Urinary bladder (tissue), 3 donors: ENCODE measurements at regions not wholly inside any gene's neighbourhood (a gene's known extent, or its start where the extent isn't known, plus 50 kb on each side); places are given as distances from the start of the nearest gene placed in this dataset.
"Not testable (repeated sequence)": the region's sequence is repeated elsewhere in the genome, so short reads cannot be mapped to it uniquely, and the experiment has no call there.

Experiments
- DNase-seq: peaks from one replicate; pipeline ENCODE4 v3.0.0-alpha.2; 2015; ENCODE audit errors: extremely low spot score
- H3K27ac ChIP-seq: one replicate; pipeline ENCODE4 v1.5.1; 2013; ENCODE audit warnings: low read depth, mild to moderate bottlenecking, moderate library complexity
- H3K36me3 ChIP-seq: one replicate; pipeline ENCODE4 v1.6.1; 2013; ENCODE audit warnings: mild to moderate bottlenecking, moderate library complexity; ENCODE audit not compliant: insufficient read depth
- H3K4me1 ChIP-seq: one replicate; pipeline ENCODE4 v1.6.1; 2013; ENCODE audit warnings: mild to moderate bottlenecking, moderate library complexity; ENCODE audit not compliant: insufficient read depth
- H3K4me3 ChIP-seq: one replicate; pipeline ENCODE4 v1.5.1; 2013; ENCODE audit warnings: low read depth, low read length
- WGBS: extraction: QIAGEN DNeasy Blood & Tissue Kit; methylation state at CpG from one replicate; pipeline ENCODE4 v1.1.7; 2013; 5-methylcytosine and 5-hydroxymethylcytosine counted together
- donor health status: healthy with polysubstance abuse.
- donor health status: healthy.

GRCh38 chr9:71446473-71447411 is 321.6 kb downstream of the CEMIP2 start:
- no peak overlapping the region for H3K27ac ChIP-seq
- H3K36me3 ChIP-seq: no peaks in the 10 kb centered on the region
- H3K4me3 ChIP-seq: peak overlapping the region; percentile 35
- WGBS: 1% methylated on average over 73 of the region's 73 CpGs
- H3K4me1 ChIP-seq: no peaks in the 10 kb centered on the region
- peak; percentile 75 for DNase-seq

- H3K4me3 ChIP-seq: no peak overlapping the region
- H3K36me3 ChIP-seq: no peaks in the 10 kb centered on the region
- 34% methylated on average over 14 of the region's 14 CpGs for WGBS
- no peaks in the 10 kb centered on the region for H3K4me1 ChIP-seq
- H3K27ac ChIP-seq: no peak overlapping the region
- no peak for DNase-seq
These were observed 322.2 kb downstream of the CEMIP2 start for GRCh38 chr9:71446106-71446472.

GRCh38 chr9:71442937-71443336 is 321.5 kb upstream of the TRPM3 start:
- Histone ChIP-seq H3K27ac (no peak overlapping the region), H3K4me1 (no peaks in the 10 kb centered on the region), H3K4me3 (no peak overlapping the region), H3K36me3 (no peaks in the 10 kb centered on the region)
- WGBS: 91% methylated on average over 3 of the region's 3 CpGs
- DNase-seq: no peak

GRCh38 chr9:71441266-71441665 is 319.8 kb upstream of the TRPM3 start:
- DNase-seq: no peak
- WGBS: 84% methylated on average over 5 of the region's 5 CpGs
- Histone ChIP-seq H3K27ac (no peak overlapping the region), H3K4me1 (no peaks in the 10 kb centered on the region), H3K36me3 (no peaks in the 10 kb centered on the region), H3K4me3 (no peak overlapping the region)

GRCh38 chr9:71431931-71432330 is 310.5 kb upstream of the TRPM3 start:
- H3K36me3 ChIP-seq: no peaks in the 10 kb centered on the region
- no peak for DNase-seq
- 82% methylated on average over 3 of the region's 3 CpGs for WGBS
- H3K4me1 ChIP-seq: no peaks in the 10 kb centered on the region
- no peak overlapping the region for H3K27ac ChIP-seq
- H3K4me3 ChIP-seq: no peak overlapping the region

GRCh38 chr9:71407341-71407740 is 285.9 kb upstream of the TRPM3 start:
- not testable (repeated sequence) for H3K27ac ChIP-seq, H3K4me3 ChIP-seq, H3K4me1 ChIP-seq, H3K36me3 ChIP-seq, DNase-seq
- WGBS: 65% methylated on average over 2 of the region's 2 CpGs

GRCh38 chr9:71403106-71403505 is 281.7 kb upstream of the TRPM3 start:
- Histone ChIP-seq H3K36me3 (no peaks in the 10 kb centered on the region), H3K4me3 (no peak overlapping the region), H3K4me1 (no peaks in the 10 kb centered on the region), H3K27ac (no peak overlapping the region)
- DNase-seq: no peak
- WGBS: 68% methylated on average over 1 of the region's 1 CpG

GRCh38 chr9:71393005-71393404 is 271.6 kb upstream of the TRPM3 start:
- Histone ChIP-seq H3K4me1 (no peaks in the 10 kb centered on the region), H3K4me3 (no peak overlapping the region), H3K36me3 (no peaks in the 10 kb centered on the region), H3K27ac (no peak overlapping the region)
- 76% methylated on average over 3 of the region's 3 CpGs for WGBS
- DNase-seq: no peak

- H3K27ac ChIP-seq: no peak overlapping the region
- DNase-seq: no peak
- no peaks in the 10 kb centered on the region for H3K36me3 ChIP-seq
- H3K4me1 ChIP-seq: no peaks in the 10 kb centered on the region
- 79% methylated on average over 4 of the region's 4 CpGs for WGBS
- H3K4me3 ChIP-seq: no peak overlapping the region
These were observed 262.9 kb upstream of the TRPM3 start for GRCh38 chr9:71384343-71384742.

- no peak overlapping the region for H3K27ac ChIP-seq
- DNase-seq: no peak
- H3K4me3 ChIP-seq: no peak overlapping the region
- no peaks in the 10 kb centered on the region for H3K4me1 ChIP-seq
- H3K36me3 ChIP-seq: no peaks in the 10 kb centered on the region
These were observed 262.0 kb upstream of the TRPM3 start for GRCh38 chr9:71383308-71383940.

GRCh38 chr9:71368157-71368556 is 246.7 kb upstream of the TRPM3 start:
- DNase-seq: no peak
- 4% methylated on average over 1 of the region's 1 CpG for WGBS
- no peak overlapping the region for H3K4me3 ChIP-seq

GRCh38 chr9:71364186-71364955 is 242.9 kb upstream of the TRPM3 start:
- WGBS: 72% methylated on average over 2 of the region's 2 CpGs
- no peak for DNase-seq
- H3K27ac ChIP-seq: no peak overlapping the region
- no peaks in the 10 kb centered on the region for H3K36me3 ChIP-seq
- no peaks in the 10 kb centered on the region for H3K4me1 ChIP-seq
- H3K4me3 ChIP-seq: no peak overlapping the region

More at GRCh38 chr9:71368157-71368556, 246.7 kb upstream of the TRPM3 start:
- H3K4me1 ChIP-seq: no peaks in the 10 kb centered on the region
- H3K27ac ChIP-seq: no peak overlapping the region
- no peaks in the 10 kb centered on the region for H3K36me3 ChIP-seq

- H3K27ac ChIP-seq: no peak overlapping the region
- H3K36me3 ChIP-seq: no peaks in the 10 kb centered on the region
- no peak overlapping the region for H3K4me3 ChIP-seq
- 63% methylated on average over 4 of the region's 4 CpGs for WGBS
- H3K4me1 ChIP-seq: no peaks in the 10 kb centered on the region
- DNase-seq: no peak
These were observed 242.0 kb upstream of the TRPM3 start for GRCh38 chr9:71363286-71363961.
